ENCODE measurements at regions not wholly inside any gene's neighbourhood (a gene's known extent, or its start where the extent isn't known, plus 50 kb on each side); places are given as distances from the start of the nearest gene placed in this dataset.

DNA sequence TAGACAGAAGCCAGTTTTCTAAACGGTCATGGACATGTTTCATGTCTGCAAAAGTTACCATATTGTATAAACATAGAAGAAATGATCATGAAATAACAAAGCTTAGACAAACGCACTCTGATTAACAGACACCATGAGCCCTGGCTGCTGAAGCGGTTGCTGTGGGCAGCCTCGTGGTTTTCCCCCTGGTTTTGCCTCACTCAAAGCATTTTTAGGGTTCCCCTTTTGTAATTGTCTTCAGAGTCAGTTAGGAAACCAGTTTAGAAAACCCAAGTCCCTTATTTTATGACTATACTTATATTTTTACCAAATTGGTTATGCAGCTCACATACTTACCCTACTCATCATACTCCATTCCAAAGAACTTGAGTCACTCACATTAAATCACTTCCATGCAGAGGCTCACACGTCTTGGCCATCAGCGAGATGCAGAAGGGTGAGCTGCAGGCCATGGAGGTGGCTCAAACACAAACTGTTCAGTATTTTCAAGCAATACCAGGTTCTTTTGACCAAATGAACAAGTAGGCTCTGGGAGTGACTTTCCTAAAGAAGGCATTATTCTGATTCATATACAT lies 105.6 kb upstream of the SALL3 start:
- DNase-seq, result no peak
- H3K36me3 ChIP-seq, result no peaks in the 10 kb centered on the region
- intact Hi-C loops (cut with DNase I; ENCODE audit: low total_unique reads), result loop anchor here (10.0 kb wide), 1 partner anchor 371 kb away; no protein-coding TSS in a partner anchor
- peaks cover 0 to 39% (median 0%) of the 10 kb centered on the region in 7 donors for H3K27me3 ChIP-seq (replicated peaks in 1 of 7)
- H3K4me3 ChIP-seq, result no peak overlapping the region
- WGBS, 5 donors, result 43 to 51% (median 50%) methylated on average over 6 of the region's 6 CpGs
- H3K27ac ChIP-seq, result no peak overlapping the region
- no peaks in the 10 kb centered on the region for H3K9me3 ChIP-seq
- H3K4me1 ChIP-seq, result no peaks in the 10 kb centered on the region
- no peak for TF ChIP-seq POLR2AphosphoS5 (IDR thresholded peaks at IDR 0.05)

DNA sequence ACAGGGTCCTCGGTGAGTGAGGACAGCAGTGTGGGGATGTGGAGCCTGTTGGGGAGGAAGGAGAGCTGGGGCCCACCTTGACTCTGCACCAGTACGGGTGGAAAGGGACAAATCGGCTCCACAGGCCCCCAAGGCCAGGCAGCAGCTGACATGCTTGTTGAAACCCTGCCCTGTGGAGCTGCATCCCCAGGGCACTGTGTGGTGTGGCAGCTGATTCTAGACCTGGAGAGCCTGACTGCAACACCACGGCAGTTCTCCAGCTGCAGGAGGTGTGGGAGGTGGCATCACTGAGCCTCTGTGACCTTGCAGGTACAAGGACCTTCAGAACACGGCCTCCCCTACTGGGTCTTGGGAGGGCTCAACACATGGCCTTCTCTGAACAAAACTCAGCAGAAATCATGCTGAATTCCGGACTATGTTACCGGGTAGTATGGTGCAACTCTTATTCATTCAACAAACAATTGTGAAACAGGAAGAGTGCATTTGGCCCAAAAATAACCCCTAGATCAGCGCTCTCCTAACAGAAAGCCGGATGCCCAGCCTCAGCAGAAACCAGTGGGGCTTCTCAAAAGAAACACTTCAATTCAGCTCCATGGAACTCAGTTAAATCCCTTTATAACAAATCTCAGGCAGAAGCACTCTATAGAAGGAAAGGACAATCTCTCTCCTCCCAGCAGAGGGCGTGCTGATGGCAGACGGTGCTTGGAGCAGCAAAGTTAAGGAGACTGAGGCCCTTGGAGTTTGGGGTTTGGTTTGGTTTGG lies 104.4 kb upstream of the SALL3 start:
- Histone ChIP-seq H3K27ac (no peak overlapping the region), H3K4me1 (no peaks in the 10 kb centered on the region), H3K36me3 (no peaks in the 10 kb centered on the region), H3K4me3 (no peak overlapping the region), H3K9me3 (no peaks in the 10 kb centered on the region), H3K27me3 (replicated peaks in 1 of 7) (peaks cover 0 to 39% (median 0%) of the 10 kb centered on the region in 7 donors)
- intact Hi-C loops (cut with DNase I; ENCODE audit: low total_unique reads), result loop anchor here (10.0 kb wide), 1 partner anchor 370 kb away; no protein-coding TSS in a partner anchor
- TF ChIP-seq, protein P1, sequence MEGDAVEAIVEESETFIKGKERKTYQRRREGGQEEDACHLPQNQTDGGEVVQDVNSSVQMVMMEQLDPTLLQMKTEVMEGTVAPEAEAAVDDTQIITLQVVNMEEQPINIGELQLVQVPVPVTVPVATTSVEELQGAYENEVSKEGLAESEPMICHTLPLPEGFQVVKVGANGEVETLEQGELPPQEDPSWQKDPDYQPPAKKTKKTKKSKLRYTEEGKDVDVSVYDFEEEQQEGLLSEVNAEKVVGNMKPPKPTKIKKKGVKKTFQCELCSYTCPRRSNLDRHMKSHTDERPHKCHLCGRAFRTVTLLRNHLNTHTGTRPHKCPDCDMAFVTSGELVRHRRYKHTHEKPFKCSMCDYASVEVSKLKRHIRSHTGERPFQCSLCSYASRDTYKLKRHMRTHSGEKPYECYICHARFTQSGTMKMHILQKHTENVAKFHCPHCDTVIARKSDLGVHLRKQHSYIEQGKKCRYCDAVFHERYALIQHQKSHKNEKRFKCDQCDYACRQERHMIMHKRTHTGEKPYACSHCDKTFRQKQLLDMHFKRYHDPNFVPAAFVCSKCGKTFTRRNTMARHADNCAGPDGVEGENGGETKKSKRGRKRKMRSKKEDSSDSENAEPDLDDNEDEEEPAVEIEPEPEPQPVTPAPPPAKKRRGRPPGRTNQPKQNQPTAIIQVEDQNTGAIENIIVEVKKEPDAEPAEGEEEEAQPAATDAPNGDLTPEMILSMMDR (IDR thresholded peaks at IDR 0.05 in 8 of 11, conservative IDR thresholded peaks at IDR 0.05 in 3 of 11), result peak in 8 of 11 experiments; percentile 20 to 51 (median 32)
- no peak for TF ChIP-seq POLR2AphosphoS5 (IDR thresholded peaks at IDR 0.05)
- no peak for DNase-seq
- 42 to 55% (median 45%) methylated on average over 11 of the region's 11 CpGs for WGBS, 5 donors

DNA sequence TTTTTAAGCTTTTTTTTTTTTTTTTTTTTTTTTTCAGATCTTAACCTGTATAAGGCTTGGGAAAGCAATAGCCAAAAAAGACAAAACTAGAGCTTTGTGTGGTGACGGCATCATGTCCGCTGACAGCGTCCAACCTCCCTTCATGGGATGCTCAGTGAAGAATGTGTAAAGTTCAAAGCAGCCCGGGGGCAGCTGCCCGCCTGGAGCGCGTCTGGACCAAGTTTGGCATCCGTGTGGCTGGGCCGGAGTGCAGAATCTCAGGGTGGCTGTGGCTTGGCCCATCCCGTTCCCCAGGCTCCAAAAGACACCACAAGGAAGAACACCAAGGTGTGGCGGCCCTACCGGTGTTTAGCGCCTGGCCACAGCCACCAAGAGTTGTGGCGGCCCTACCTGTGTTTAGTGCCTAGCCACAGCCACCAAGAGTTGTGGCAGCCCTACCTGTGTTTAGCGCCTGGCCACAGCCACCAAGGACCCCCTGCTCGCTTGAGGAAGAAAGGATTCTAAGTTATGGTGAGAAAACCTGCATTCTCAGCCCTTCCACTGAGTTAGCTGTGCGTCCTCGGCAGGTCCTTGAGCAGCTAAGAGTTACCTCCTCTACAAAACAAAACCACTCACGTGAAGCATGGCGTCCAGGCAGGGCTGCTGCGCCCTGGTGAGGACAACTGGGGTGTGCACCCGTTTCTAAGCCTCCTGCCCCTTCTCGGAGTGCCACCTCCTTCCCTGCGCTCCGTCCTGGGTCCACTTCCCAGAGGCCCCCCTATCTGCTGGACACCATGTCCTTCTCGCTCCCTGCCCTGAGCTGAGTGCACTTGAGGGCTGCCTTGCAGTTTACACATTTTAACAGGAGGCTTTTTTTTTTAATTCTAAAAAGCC lies 103.6 kb upstream of the SALL3 start:
- TF ChIP-seq POLR2A (IDR thresholded peaks at IDR 0.05) (no peak), POLR2AphosphoS5 (IDR thresholded peaks at IDR 0.05) (no peak)
- TF ChIP-seq, protein P1 (IDR thresholded peaks at IDR 0.05 in 8 of 11, conservative IDR thresholded peaks at IDR 0.05 in 3 of 11), result no peak
- DNase-seq, result no peak
- intact Hi-C loops (cut with DNase I; ENCODE audit: low total_unique reads), result loop anchor here (10.0 kb wide), 1 partner anchor 369 kb away; no protein-coding TSS in a partner anchor
- Histone ChIP-seq H3K27me3 (replicated peaks in 1 of 7) (peaks cover 0 to 39% (median 0%) of the 10 kb centered on the region in 7 donors), H3K27ac (no peak overlapping the region), H3K4me1 (no peaks in the 10 kb centered on the region), H3K36me3 (no peaks in the 10 kb centered on the region), H3K9me3 (no peaks in the 10 kb centered on the region), H3K4me3 (no peak overlapping the region)
- 88 to 93% (median 91%) methylated on average over 26 of the region's 26 CpGs for WGBS, 5 donors

DNA sequence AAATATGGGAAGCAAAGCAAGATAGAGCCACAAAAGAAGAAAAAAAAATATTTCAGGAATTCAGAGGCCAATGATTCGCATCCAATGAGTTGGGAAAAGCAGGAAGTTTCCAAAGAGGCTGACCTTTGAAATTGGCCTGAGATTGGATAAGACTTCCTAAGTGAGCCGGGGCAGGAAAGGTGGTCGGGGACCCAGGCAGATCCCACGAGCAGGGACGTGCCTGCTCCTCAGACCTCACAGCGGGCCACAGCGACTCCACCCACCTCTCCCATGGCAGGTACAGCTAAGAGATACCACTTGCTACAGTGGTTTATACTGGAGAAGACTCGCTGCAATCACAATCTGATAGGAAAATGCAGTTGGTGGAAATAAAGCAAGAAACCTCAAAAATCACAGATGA lies 102.8 kb upstream of the SALL3 start:
- DNase-seq, result no peak
- H3K4me1 ChIP-seq, result no peaks in the 10 kb centered on the region
- no peak overlapping the region for H3K4me3 ChIP-seq
- H3K36me3 ChIP-seq, result no peaks in the 10 kb centered on the region
- 30 to 43% (median 33%) methylated on average over 8 of the region's 8 CpGs for WGBS, 5 donors
- peaks cover 0 to 39% (median 0%) of the 10 kb centered on the region in 7 donors for H3K27me3 ChIP-seq (replicated peaks in 1 of 7)
- no peak overlapping the region for H3K27ac ChIP-seq
- H3K9me3 ChIP-seq, result no peaks in the 10 kb centered on the region
- no peak for TF ChIP-seq POLR2A (IDR thresholded peaks at IDR 0.05)
- TF ChIP-seq POLR2AphosphoS5 (IDR thresholded peaks at IDR 0.05), result no peak
- TF ChIP-seq, protein P1 (IDR thresholded peaks at IDR 0.05 in 8 of 11, conservative IDR thresholded peaks at IDR 0.05 in 3 of 11), result no peak
- intact Hi-C loops (cut with DNase I; ENCODE audit: low total_unique reads), result loop anchor here (10.0 kb wide), 1 partner anchor 368 kb away; no protein-coding TSS in a partner anchor

All from spleen (tissue), 11 donors.